H1 (cell line): ENCODE measurements at regions not wholly inside any gene's neighbourhood (a gene's known extent, or its start where the extent isn't known, plus 50 kb on each side); places are given as distances from the start of the nearest gene placed in this dataset.

ENCODE experiments used
- BACH1 ChIP-seq: IDR thresholded peaks from 2 replicates; pipeline ENCODE4 v1.6.1; 2012; ENCODE audit warnings: low read length, improper control_type of control experiment
- CTCF ChIP-seq, 3 experiments: IDR thresholded peaks; 1 replicate in 2 of 3; 2 replicates in 1 of 3; pipeline versions ENCODE4 v1.5.1 to v1.6.1; 2011; ENCODE audit warnings: low read length in 3 of 3, mild to moderate bottlenecking in 3 of 3, inconsistent platforms in 2 of 3, low read depth in 1 of 3, moderate library complexity in 1 of 3; ENCODE audit not compliant: insufficient read depth in 1 of 3; ENCODE audit errors: control extremely low read depth in 1 of 3
- HDAC2 ChIP-seq, 2 experiments: fragments of 300-600 bp in 1 of 2; sonication (generic) in 1 of 2; IDR thresholded peaks; 2 replicates each; pipeline ENCODE4 v1.6.1; 2011 to 2012; ENCODE audit warnings: low read depth in 2 of 2, low read length in 2 of 2, mild to moderate bottlenecking in 2 of 2, moderate library complexity in 2 of 2, borderline replicate concordance in 1 of 2, inconsistent platforms in 1 of 2
- JUN ChIP-seq: IDR thresholded peaks from 2 replicates; pipeline ENCODE4 v1.6.1; 2011; ENCODE audit warnings: low read depth, mild to moderate bottlenecking, improper control_type of control experiment, low read length
- RXRA ChIP-seq: IDR thresholded peaks from 2 replicates; pipeline ENCODE4 v1.6.1; 2011; ENCODE audit warnings: low read depth, mild to moderate bottlenecking, low read length, moderate library complexity; ENCODE audit not compliant: insufficient read depth
- SP2 ChIP-seq: IDR thresholded peaks from 2 replicates; pipeline ENCODE4 v1.6.1; 2012; ENCODE audit warnings: mild to moderate bottlenecking, low read length, inconsistent platforms
- TF ChIP-seq, protein P1 (sequence below): IDR thresholded peaks from 2 replicates; pipeline ENCODE4 v1.6.1; 2011; ENCODE audit warnings: low read length, improper control_type of control experiment

- TF ChIP-seq, protein P1, sequence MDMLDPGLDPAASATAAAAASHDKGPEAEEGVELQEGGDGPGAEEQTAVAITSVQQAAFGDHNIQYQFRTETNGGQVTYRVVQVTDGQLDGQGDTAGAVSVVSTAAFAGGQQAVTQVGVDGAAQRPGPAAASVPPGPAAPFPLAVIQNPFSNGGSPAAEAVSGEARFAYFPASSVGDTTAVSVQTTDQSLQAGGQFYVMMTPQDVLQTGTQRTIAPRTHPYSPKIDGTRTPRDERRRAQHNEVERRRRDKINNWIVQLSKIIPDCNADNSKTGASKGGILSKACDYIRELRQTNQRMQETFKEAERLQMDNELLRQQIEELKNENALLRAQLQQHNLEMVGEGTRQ: no peak
- TF ChIP-seq BACH1: no peak
- TF ChIP-seq RXRA: no peak
- no peak for TF ChIP-seq CTCF (IDR thresholded peaks at IDR 0.05; ENCODE audit: control extremely low read depth in 1 of 3, insufficient read depth in 1 of 3, low read depth in 1 of 3, low read length in 3 of 3)
- TF ChIP-seq JUN: no peak
- no peak for TF ChIP-seq HDAC2 (IDR thresholded peaks at IDR 0.05; ENCODE audit: borderline replicate concordance in 1 of 2, low read depth in 2 of 2, low read length in 2 of 2)
- TF ChIP-seq SP2: no peak
These were observed 214.1 kb downstream of the RPAP3 start (continued) for GRCh38 chr12:47491516-47492305.
